Nephron (organoid): ENCODE measurements at regions not wholly inside any gene's neighbourhood (a gene's known extent, or its start where the extent isn't known, plus 50 kb on each side); places are given as distances from the start of the nearest gene placed in this dataset.

ENCODE experiments used
- H3K27ac Mint-ChIP-seq, 3 experiments: 2 replicates each; pipeline ENCODE4 v1.8.0; 2020; ENCODE audit warnings: mixed read lengths in 3 of 3, mild to moderate bottlenecking in 2 of 3, moderate library complexity in 1 of 3
- H3K27me3 Mint-ChIP-seq: 2 replicates; pipeline ENCODE4 v1.8.0; 2021; ENCODE audit warnings: low read depth, mild to moderate bottlenecking, moderate library complexity, mixed read lengths
- H3K36me3 Mint-ChIP-seq: 2 replicates; pipeline ENCODE4 v1.8.0; 2020; ENCODE audit warnings: low read depth, mixed read lengths
- H3K4me1 Mint-ChIP-seq: 2 replicates; pipeline ENCODE4 v1.8.0; 2020; ENCODE audit warnings: mixed read lengths
- H3K4me3 Mint-ChIP-seq, 3 experiments: 2 replicates each; pipeline ENCODE4 v1.8.0; 2020; ENCODE audit warnings: mild to moderate bottlenecking in 3 of 3, mixed read lengths in 3 of 3, moderate library complexity in 2 of 3
- H3K9me3 Mint-ChIP-seq: 2 replicates; pipeline ENCODE4 v1.8.0; 2020; ENCODE audit warnings: mixed read lengths
- CTCF ChIP-seq, 3 experiments: fragments of 200-600 bp; sonication (generic); IDR thresholded peaks; one replicate each; pipeline ENCODE4 v1.5.0; 2021; ENCODE audit warnings: antibody characterized with exemption in 3 of 3; ENCODE audit not compliant: unreplicated experiment in 3 of 3

- peak overlapping the region in 1 of 3 experiments; percentile 37 for H3K27ac Mint-ChIP-seq
- no peaks in the 10 kb centered on the region for H3K27me3 Mint-ChIP-seq
- no peaks in the 10 kb centered on the region for H3K9me3 Mint-ChIP-seq
- no peak overlapping the region for H3K4me3 Mint-ChIP-seq
- H3K4me1 Mint-ChIP-seq: peaks cover 18% of the 10 kb centered on the region
- H3K36me3 Mint-ChIP-seq: no peaks in the 10 kb centered on the region
- no peak for TF ChIP-seq CTCF (IDR thresholded peaks at IDR 0.05; ENCODE audit: unreplicated experiment in 3 of 3)
Observed at GRCh38 chr18:42576124-42576523, 539.4 kb downstream of the RIT2 start.

GRCh38 chr18:42578792-42579191 is 536.7 kb downstream of the RIT2 start:
- Mint-ChIP-seq H3K36me3 (no peaks in the 10 kb centered on the region), H3K27ac (no peak overlapping the region), H3K9me3 (no peaks in the 10 kb centered on the region)

GRCh38 chr18:42582266-42582665 is 533.2 kb downstream of the RIT2 start:
- H3K36me3 Mint-ChIP-seq: no peaks in the 10 kb centered on the region

More at GRCh38 chr18:42578792-42579191, 536.7 kb downstream of the RIT2 start:
- Mint-ChIP-seq H3K4me1 (peaks cover 17% of the 10 kb centered on the region), H3K27me3 (no peaks in the 10 kb centered on the region), H3K4me3 (no peak overlapping the region)
- TF ChIP-seq CTCF (IDR thresholded peaks at IDR 0.05; ENCODE audit: unreplicated experiment in 3 of 3): no peak

GRCh38 chr18:42583283-42583731 is 532.2 kb downstream of the RIT2 start:
- Mint-ChIP-seq H3K4me1 (peaks cover 12% of the 10 kb centered on the region), H3K27ac (peak overlapping the region in 1 of 3 experiments; percentile 13), H3K9me3 (no peaks in the 10 kb centered on the region), H3K36me3 (no peaks in the 10 kb centered on the region), H3K4me3 (no peak overlapping the region), H3K27me3 (no peaks in the 10 kb centered on the region)
- TF ChIP-seq CTCF (IDR thresholded peaks at IDR 0.05; ENCODE audit: unreplicated experiment in 3 of 3): no peak

More at GRCh38 chr18:42582266-42582665, 533.2 kb downstream of the RIT2 start:
- Mint-ChIP-seq H3K4me1 (peaks cover 7% of the 10 kb centered on the region), H3K4me3 (no peak overlapping the region), H3K9me3 (no peaks in the 10 kb centered on the region), H3K27ac (no peak overlapping the region), H3K27me3 (no peaks in the 10 kb centered on the region)
- no peak for TF ChIP-seq CTCF (IDR thresholded peaks at IDR 0.05; ENCODE audit: unreplicated experiment in 3 of 3)

GRCh38 chr18:42586601-42587000 is 528.9 kb downstream of the RIT2 start:
- H3K4me1 Mint-ChIP-seq: peaks cover 17% of the 10 kb centered on the region
- H3K36me3 Mint-ChIP-seq: no peaks in the 10 kb centered on the region
- H3K4me3 Mint-ChIP-seq: no peak overlapping the region
- H3K9me3 Mint-ChIP-seq: no peaks in the 10 kb centered on the region
- no peaks in the 10 kb centered on the region for H3K27me3 Mint-ChIP-seq
- no peak overlapping the region for H3K27ac Mint-ChIP-seq
- TF ChIP-seq CTCF (IDR thresholded peaks at IDR 0.05; ENCODE audit: unreplicated experiment in 3 of 3): no peak

- peak overlapping the region in 1 of 3 experiments; percentile 5 for H3K27ac Mint-ChIP-seq
- peaks cover 3% of the 10 kb centered on the region for H3K9me3 Mint-ChIP-seq
- H3K4me3 Mint-ChIP-seq: no peak overlapping the region
- no peaks in the 10 kb centered on the region for H3K36me3 Mint-ChIP-seq
- H3K4me1 Mint-ChIP-seq: peaks cover 12% of the 10 kb centered on the region
- no peaks in the 10 kb centered on the region for H3K27me3 Mint-ChIP-seq
- TF ChIP-seq CTCF (IDR thresholded peaks at IDR 0.05; ENCODE audit: unreplicated experiment in 3 of 3): no peak
Observed at GRCh38 chr18:42588786-42589185, 526.7 kb downstream of the RIT2 start.
